HEK293T (cell line): ENCODE measurements at regions not wholly inside any gene's neighbourhood (a gene's known extent, or its start where the extent isn't known, plus 50 kb on each side); places are given as distances from the start of the nearest gene placed in this dataset.

ENCODE experiments used
- BHLHE40 ChIP-seq: fragments of 450-650 bp; IDR thresholded peaks from 2 replicates; pipeline ENCODE4 v1.6.1; 2016; ENCODE audit warnings: mild to moderate bottlenecking, moderate library complexity, borderline replicate concordance
- CTBP1 ChIP-seq: fragments of 450-650 bp; IDR thresholded peaks from 2 replicates; pipeline ENCODE4 v1.6.1; 2016; ENCODE audit warnings: borderline replicate concordance
- ELF4 ChIP-seq: fragments of 450-650 bp; IDR thresholded peaks from 2 replicates; pipeline ENCODE4 v1.6.1; 2017; ENCODE audit warnings: antibody characterized with exemption
- FOXA1 ChIP-seq: fragments of 450-650 bp; IDR thresholded peaks from 2 replicates; pipeline ENCODE4 v1.6.1; 2016; ENCODE audit warnings: mild to moderate bottlenecking
- FOXM1 ChIP-seq: fragments of 450-650 bp; IDR thresholded peaks from 2 replicates; pipeline ENCODE4 v1.6.1; 2017; ENCODE audit warnings: mild to moderate bottlenecking, borderline replicate concordance
- L3MBTL2 ChIP-seq: fragments of 450-650 bp; conservative IDR thresholded peaks from 2 replicates; pipeline ENCODE4 v1.6.1; 2016; ENCODE audit warnings: mild to moderate bottlenecking
- LEF1 ChIP-seq: fragments of 450-650 bp; IDR thresholded peaks from 2 replicates; pipeline ENCODE4 v1.6.1; 2017; ENCODE audit warnings: mild to moderate bottlenecking, borderline replicate concordance
- NFRKB ChIP-seq: fragments of 450-650 bp; IDR thresholded peaks from 2 replicates; pipeline ENCODE4 v1.6.1; 2016; ENCODE audit warnings: mild to moderate bottlenecking, moderate library complexity
- SP1 ChIP-seq: fragments of 450-650 bp; IDR thresholded peaks from 2 replicates; pipeline ENCODE4 v1.6.1; 2017
- SUZ12 ChIP-seq: fragments of 450-650 bp; IDR thresholded peaks from 2 replicates; pipeline ENCODE4 v1.6.1; 2016; ENCODE audit warnings: mild to moderate bottlenecking
- TARDBP ChIP-seq: fragments of 450-650 bp; IDR thresholded peaks from 2 replicates; pipeline ENCODE4 v1.6.1; 2016
- ZNF384 ChIP-seq: fragments of 450-650 bp; IDR thresholded peaks from 2 replicates; pipeline ENCODE4 v1.6.1; 2016
- TF ChIP-seq, protein P1 (sequence below): fragments of 450-650 bp; IDR thresholded peaks from 2 replicates; pipeline ENCODE4 v1.6.1; 2016

DNA sequence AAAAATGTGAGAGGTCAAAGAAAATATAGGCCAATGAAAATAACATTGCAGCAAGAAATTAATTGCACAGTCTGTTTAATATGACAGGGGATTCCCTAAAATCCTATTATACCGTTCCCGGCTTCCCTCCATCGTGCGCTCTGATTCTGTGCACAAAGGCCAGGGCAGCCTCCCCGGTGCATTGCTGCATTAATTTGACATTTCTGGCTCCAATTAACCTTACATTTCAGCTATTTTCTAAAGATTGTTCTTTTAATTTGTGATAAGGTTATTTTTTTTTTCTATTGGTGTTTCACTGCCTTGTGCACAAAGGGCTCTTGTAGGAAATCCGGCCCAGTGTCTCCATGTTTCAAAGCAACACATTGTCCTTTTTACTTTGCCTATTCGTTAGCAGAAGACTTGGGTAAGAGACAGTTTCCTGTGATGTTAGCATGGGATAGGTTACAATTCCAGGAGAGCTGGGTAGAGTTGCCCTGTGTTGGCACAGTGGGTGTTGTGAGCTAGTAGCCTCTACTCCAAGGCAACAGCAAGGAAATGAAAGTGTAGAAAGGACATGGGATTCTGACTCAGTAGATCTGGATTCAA lies 257.3 kb upstream of the IGF1R start:
- TF ChIP-seq ELF4 (no peak), CTBP1 (no peak), FOXA1 (no peak), SP1 (no peak), FOXM1 (no peak), ZNF384 (no peak), NFRKB (no peak), LEF1 (no peak), BHLHE40 (no peak), L3MBTL2 (no peak), TARDBP (no peak), SUZ12 (no peak)
- TF ChIP-seq, protein P1, sequence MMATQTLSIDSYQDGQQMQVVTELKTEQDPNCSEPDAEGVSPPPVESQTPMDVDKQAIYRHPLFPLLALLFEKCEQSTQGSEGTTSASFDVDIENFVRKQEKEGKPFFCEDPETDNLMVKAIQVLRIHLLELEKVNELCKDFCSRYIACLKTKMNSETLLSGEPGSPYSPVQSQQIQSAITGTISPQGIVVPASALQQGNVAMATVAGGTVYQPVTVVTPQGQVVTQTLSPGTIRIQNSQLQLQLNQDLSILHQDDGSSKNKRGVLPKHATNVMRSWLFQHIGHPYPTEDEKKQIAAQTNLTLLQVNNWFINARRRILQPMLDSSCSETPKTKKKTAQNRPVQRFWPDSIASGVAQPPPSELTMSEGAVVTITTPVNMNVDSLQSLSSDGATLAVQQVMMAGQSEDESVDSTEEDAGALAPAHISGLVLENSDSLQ, result no peak
